OCI-LY1 (cell line): ENCODE measurements at regions not wholly inside any gene's neighbourhood (a gene's known extent, or its start where the extent isn't known, plus 50 kb on each side); places are given as distances from the start of the nearest gene placed in this dataset.

Experiments used
- EZH2 ChIP-seq: fragments of 200-600 bp; sonication (generic), shearing (Covaris generic); IDR thresholded peaks from 2 replicates; pipeline ENCODE4 v1.8.0; 2017; ENCODE audit warnings: borderline replicate concordance, mixed run types, mild to moderate bottlenecking, antibody characterized with exemption, low read length, moderate library complexity, mixed read lengths
- TF ChIP-seq, protein P1 (sequence below): fragments of 200-600 bp; sonication (generic), shearing (Covaris generic); IDR thresholded peaks from 2 replicates; pipeline ENCODE4 v1.5.1; 2017; ENCODE audit warnings: mild to moderate bottlenecking, antibody characterized with exemption, low read length, moderate library complexity, mixed read lengths

DNA sequence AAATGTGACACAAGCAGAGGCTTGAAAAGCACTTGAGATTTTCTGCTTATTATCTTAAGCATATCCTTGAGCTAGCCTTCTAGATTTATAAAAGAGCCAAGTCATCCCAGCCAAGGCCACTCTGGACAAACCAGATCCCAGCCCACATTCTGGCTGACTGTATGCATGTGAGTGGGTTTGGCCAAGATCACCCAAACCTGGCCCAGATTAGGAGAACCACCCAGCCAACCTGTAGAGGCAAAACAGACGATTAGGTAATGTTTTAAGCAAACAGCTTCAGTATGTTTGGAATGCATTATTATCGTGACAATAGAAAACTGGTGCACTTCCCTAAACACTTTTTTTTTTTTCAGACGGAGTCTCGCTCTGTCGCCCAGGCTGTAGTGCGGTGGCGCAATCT, 151.9 kb downstream of the SPATA31D1 start:
- TF ChIP-seq, protein P1, sequence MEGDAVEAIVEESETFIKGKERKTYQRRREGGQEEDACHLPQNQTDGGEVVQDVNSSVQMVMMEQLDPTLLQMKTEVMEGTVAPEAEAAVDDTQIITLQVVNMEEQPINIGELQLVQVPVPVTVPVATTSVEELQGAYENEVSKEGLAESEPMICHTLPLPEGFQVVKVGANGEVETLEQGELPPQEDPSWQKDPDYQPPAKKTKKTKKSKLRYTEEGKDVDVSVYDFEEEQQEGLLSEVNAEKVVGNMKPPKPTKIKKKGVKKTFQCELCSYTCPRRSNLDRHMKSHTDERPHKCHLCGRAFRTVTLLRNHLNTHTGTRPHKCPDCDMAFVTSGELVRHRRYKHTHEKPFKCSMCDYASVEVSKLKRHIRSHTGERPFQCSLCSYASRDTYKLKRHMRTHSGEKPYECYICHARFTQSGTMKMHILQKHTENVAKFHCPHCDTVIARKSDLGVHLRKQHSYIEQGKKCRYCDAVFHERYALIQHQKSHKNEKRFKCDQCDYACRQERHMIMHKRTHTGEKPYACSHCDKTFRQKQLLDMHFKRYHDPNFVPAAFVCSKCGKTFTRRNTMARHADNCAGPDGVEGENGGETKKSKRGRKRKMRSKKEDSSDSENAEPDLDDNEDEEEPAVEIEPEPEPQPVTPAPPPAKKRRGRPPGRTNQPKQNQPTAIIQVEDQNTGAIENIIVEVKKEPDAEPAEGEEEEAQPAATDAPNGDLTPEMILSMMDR: no peak
- TF ChIP-seq EZH2: no peak
